HL-60 (cell line): ENCODE measurements at regions not wholly inside any gene's neighbourhood (a gene's known extent, or its start where the extent isn't known, plus 50 kb on each side); places are given as distances from the start of the nearest gene placed in this dataset.

Source experiments
- CTCF ChIP-seq: IDR thresholded peaks from one replicate; pipeline ENCODE4 v1.5.1; 2011; ENCODE audit warnings: low read length, control low read depth, inconsistent platforms; ENCODE audit not compliant: insufficient read depth
- GABPA ChIP-seq: IDR thresholded peaks from 2 replicates; pipeline ENCODE4 v1.6.1; 2012; ENCODE audit warnings: low read depth
- POLR2AphosphoS5 ChIP-seq: IDR thresholded peaks from 2 replicates; pipeline ENCODE4 v1.6.1; 2012; ENCODE audit warnings: low read depth
- SPI1 ChIP-seq: IDR thresholded peaks from 2 replicates; pipeline ENCODE4 v1.6.1; 2012; ENCODE audit warnings: low read depth, mild to moderate bottlenecking, borderline replicate concordance
- TF ChIP-seq, protein P1 (sequence below): IDR thresholded peaks from 2 replicates; pipeline ENCODE4 v1.6.1; 2012; ENCODE audit warnings: low read depth; ENCODE audit not compliant: insufficient replicate concordance

DNA sequence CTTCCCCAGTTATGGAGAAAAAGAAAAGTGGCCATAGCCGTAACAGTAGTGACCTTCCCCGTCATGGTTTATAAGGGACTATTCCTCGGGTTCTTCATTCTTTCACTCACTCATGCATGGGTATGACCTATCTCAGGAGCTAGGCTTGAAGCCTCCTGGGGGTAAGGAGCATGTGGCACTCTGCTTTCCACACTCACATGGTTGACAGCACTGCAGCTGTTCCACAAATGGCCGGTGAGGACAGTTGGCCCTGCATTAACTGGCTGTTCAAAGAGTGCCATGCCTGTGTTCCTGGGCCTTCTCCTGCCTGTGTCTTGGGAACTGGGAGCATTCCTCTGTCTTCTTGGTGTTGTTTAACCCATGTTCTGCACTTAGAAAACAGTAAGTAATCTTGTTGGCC, 66.2 kb upstream of the PNMA1 start:
- TF ChIP-seq CTCF (no peak), POLR2AphosphoS5 (no peak), GABPA (no peak), SPI1 (no peak)
- TF ChIP-seq, protein P1, sequence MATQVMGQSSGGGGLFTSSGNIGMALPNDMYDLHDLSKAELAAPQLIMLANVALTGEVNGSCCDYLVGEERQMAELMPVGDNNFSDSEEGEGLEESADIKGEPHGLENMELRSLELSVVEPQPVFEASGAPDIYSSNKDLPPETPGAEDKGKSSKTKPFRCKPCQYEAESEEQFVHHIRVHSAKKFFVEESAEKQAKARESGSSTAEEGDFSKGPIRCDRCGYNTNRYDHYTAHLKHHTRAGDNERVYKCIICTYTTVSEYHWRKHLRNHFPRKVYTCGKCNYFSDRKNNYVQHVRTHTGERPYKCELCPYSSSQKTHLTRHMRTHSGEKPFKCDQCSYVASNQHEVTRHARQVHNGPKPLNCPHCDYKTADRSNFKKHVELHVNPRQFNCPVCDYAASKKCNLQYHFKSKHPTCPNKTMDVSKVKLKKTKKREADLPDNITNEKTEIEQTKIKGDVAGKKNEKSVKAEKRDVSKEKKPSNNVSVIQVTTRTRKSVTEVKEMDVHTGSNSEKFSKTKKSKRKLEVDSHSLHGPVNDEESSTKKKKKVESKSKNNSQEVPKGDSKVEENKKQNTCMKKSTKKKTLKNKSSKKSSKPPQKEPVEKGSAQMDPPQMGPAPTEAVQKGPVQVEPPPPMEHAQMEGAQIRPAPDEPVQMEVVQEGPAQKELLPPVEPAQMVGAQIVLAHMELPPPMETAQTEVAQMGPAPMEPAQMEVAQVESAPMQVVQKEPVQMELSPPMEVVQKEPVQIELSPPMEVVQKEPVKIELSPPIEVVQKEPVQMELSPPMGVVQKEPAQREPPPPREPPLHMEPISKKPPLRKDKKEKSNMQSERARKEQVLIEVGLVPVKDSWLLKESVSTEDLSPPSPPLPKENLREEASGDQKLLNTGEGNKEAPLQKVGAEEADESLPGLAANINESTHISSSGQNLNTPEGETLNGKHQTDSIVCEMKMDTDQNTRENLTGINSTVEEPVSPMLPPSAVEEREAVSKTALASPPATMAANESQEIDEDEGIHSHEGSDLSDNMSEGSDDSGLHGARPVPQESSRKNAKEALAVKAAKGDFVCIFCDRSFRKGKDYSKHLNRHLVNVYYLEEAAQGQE, result no peak
